ENCODE measurements at regions not wholly inside any gene's neighbourhood (a gene's known extent, or its start where the extent isn't known, plus 50 kb on each side); places are given as distances from the start of the nearest gene placed in this dataset.
"Not testable (repeated sequence)": the region's sequence is repeated elsewhere in the genome, so short reads cannot be mapped to it uniquely, and the experiment has no call there.

- ATAC-seq (no peak), DNase-seq (no peak)
- H3K27ac ChIP-seq, result no peak overlapping the region
- 61 to 65% (median 64%) methylated on average over 2 of the region's 2 CpGs for WGBS, 3 donors
- H3K27me3 ChIP-seq (ENCODE audit: insufficient read depth in 3 of 3, low read length in 2 of 3), result no peaks in the 10 kb centered on the region
- H3K36me3 ChIP-seq (ENCODE audit: insufficient read depth in 1 of 2, low read depth in 1 of 2), result no peaks in the 10 kb centered on the region
- H3K4me3 ChIP-seq, result no peak overlapping the region
- no peaks in the 10 kb centered on the region for H3K9me3 ChIP-seq
- no peak for TF ChIP-seq CTCF (IDR thresholded peaks at IDR 0.05)
- no peaks in the 10 kb centered on the region for H3K4me1 ChIP-seq
- intact Hi-C loops (cut with DNase I), result no loop called here
Measured at GRCh38 chr15:38769492-38769891, 204.9 kb upstream of the RASGRP1 start.

DNA sequence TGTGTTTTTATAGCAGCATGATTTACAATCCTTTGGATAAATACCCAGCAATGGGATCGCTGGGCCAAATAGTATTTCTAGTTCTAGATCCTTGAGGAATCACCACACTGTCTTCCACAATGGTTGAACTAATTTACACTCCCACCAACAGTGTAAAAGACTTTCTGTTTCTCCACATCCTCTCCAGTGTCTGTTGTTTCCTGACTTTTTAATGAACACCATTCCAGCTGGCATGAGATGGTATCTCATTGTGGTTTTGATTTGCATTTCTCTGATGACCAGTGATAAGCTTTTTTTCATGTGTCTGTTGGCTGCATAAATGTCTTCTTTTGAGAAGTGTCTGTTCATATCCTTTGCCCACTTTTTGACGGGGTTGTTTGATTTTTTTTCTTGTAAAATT lies 209.5 kb upstream of the RASGRP1 start:
- intact Hi-C loops (cut with DNase I), result not testable (repeated sequence)

GRCh38 chr15:38781196-38781595 lies 216.6 kb upstream of the RASGRP1 start:
- DNase-seq, result no peak
- ATAC-seq, result no peak
- Histone ChIP-seq H3K4me3 (no peak overlapping the region), H3K27ac (no peak overlapping the region), H3K36me3 (ENCODE audit: insufficient read depth in 1 of 2, low read depth in 1 of 2) (no peaks in the 10 kb centered on the region), H3K9me3 (no peaks in the 10 kb centered on the region), H3K27me3 (ENCODE audit: insufficient read depth in 3 of 3, low read length in 2 of 3) (no peaks in the 10 kb centered on the region), H3K4me1 (no peaks in the 10 kb centered on the region)
- 88 to 93% (median 93%) methylated on average over 2 of the region's 2 CpGs for WGBS, 3 donors
- TF ChIP-seq CTCF (IDR thresholded peaks at IDR 0.05), result no peak
- intact Hi-C loops (cut with DNase I), result no loop called here

More for the DNA sequence above, 209.5 kb upstream of the RASGRP1 start:
- H3K4me1 ChIP-seq; DNase-seq; ATAC-seq; H3K36me3 ChIP-seq (ENCODE audit: insufficient read depth in 1 of 2, low read depth in 1 of 2); H3K9me3 ChIP-seq; H3K4me3 ChIP-seq; H3K27ac ChIP-seq; H3K27me3 ChIP-seq (ENCODE audit: insufficient read depth in 3 of 3, low read length in 2 of 3): not testable (repeated sequence)
- WGBS, 3 donors, result 88 to 93% (median 89%) methylated on average over 2 of the region's 2 CpGs

DNA sequence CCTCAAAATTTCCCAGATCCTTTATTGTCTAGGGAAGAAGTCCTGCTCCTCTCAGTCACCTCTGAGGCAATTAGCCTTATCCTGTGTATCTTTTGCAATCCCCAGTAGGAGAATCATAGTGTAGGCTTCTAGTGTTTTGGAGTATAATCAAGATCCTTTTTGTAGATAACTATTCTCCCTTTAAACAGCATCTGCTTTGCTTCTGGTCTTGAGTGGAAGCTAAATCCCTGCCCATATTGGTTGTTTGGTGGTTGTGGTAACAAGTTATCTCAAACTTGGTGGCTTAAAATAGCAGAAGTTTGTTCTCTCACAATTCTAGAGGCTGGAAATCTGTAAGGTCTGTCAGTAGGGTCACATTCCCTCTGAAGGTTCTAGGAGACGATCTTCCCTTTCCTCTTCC lies 217.5 kb upstream of the RASGRP1 start:
- H3K36me3 ChIP-seq (ENCODE audit: insufficient read depth in 1 of 2, low read depth in 1 of 2), result no peaks in the 10 kb centered on the region
- H3K27me3 ChIP-seq (ENCODE audit: insufficient read depth in 3 of 3, low read length in 2 of 3), result no peaks in the 10 kb centered on the region
- intact Hi-C loops (cut with DNase I), result no loop called here
- H3K4me3 ChIP-seq, result no peak overlapping the region
- no peak for ATAC-seq
- H3K4me1 ChIP-seq, result no peaks in the 10 kb centered on the region
- 79 to 86% (median 86%) methylated on average over 1 of the region's 1 CpG for WGBS, 3 donors
- no peak for TF ChIP-seq CTCF (IDR thresholded peaks at IDR 0.05)
- H3K9me3 ChIP-seq, result no peaks in the 10 kb centered on the region
- H3K27ac ChIP-seq, result no peak overlapping the region
- DNase-seq, result no peak

GRCh38 chr15:38788918-38789317 lies 224.3 kb upstream of the RASGRP1 start:
- intact Hi-C loops (cut with DNase I), result no loop called here
- 29 to 46% (median 33%) methylated on average over 6 of the region's 6 CpGs for WGBS, 3 donors
- no peak for ATAC-seq

More at GRCh38 chr15:38788918-38789317, 224.3 kb upstream of the RASGRP1 start:
- no peaks in the 10 kb centered on the region for H3K9me3 ChIP-seq
- no peaks in the 10 kb centered on the region for H3K27me3 ChIP-seq (ENCODE audit: insufficient read depth in 3 of 3, low read length in 2 of 3)
- TF ChIP-seq CTCF (IDR thresholded peaks at IDR 0.05), result no peak
- no peak overlapping the region for H3K27ac ChIP-seq
- H3K4me3 ChIP-seq, result no peak overlapping the region
- no peak for DNase-seq
- H3K4me1 ChIP-seq, result no peaks in the 10 kb centered on the region
- H3K36me3 ChIP-seq (ENCODE audit: insufficient read depth in 1 of 2, low read depth in 1 of 2), result no peaks in the 10 kb centered on the region
